PC-9 (cell line): ENCODE measurements at regions not wholly inside any gene's neighbourhood (a gene's known extent, or its start where the extent isn't known, plus 50 kb on each side); places are given as distances from the start of the nearest gene placed in this dataset.

Experiments
- CTCF ChIP-seq: fragments of 200-600 bp; sonication (generic); conservative IDR thresholded peaks from 2 replicates; pipeline ENCODE4 v1.6.1; 2017; ENCODE audit warnings: mixed run types, antibody characterized with exemption, mild to moderate bottlenecking, moderate library complexity
- EZH2 ChIP-seq: fragments of 200-600 bp; sonication (generic); IDR thresholded peaks from 2 replicates; pipeline ENCODE4 v1.8.0; 2017; ENCODE audit warnings: antibody characterized with exemption, low read depth

DNA sequence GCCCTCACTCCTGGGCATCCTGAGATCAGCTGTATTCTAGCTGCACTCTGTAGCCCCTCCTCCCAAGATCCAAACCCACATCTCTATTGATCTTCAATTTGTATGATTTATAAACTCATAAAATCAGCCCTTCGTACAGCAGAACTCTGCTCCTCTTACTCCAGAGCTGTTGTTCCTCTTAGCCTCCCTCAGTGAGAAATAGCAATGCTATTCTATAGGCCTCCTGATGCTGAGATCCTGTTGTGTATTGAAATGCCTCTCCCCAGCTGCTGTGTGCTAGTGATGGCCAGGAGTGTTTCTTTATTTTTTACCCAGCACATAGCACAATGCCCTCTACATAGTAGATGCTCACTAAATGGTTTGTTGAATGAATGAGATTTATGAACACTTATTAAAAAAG lies 320.5 kb upstream of the ADCY2 start:
- TF ChIP-seq EZH2 (no peak), CTCF (no peak)
